ENCODE measurements at regions not wholly inside any gene's neighbourhood (a gene's known extent, or its start where the extent isn't known, plus 50 kb on each side); places are given as distances from the start of the nearest gene placed in this dataset.

DNA sequence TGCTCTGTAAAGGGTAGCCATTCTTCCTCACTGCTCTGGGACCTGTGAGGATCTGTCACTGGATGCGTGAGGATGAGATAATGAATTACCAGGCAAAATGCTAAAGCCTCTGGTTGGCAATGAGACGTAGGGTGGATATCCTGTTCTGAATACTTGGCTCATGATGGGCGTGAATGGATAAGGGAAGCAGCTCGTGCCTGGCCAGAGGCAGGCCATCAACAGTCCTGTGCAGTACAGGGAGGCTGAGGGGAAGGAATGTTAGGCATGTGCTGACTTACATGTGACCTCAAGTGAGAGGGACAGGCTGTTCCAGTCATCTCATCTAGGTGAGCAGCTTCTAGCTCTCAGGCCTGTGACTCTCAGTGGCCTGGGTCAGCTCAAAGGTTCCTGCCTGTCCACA, 172.8 kb downstream of the CARTPT start:
- TF ChIP-seq, protein P1, sequence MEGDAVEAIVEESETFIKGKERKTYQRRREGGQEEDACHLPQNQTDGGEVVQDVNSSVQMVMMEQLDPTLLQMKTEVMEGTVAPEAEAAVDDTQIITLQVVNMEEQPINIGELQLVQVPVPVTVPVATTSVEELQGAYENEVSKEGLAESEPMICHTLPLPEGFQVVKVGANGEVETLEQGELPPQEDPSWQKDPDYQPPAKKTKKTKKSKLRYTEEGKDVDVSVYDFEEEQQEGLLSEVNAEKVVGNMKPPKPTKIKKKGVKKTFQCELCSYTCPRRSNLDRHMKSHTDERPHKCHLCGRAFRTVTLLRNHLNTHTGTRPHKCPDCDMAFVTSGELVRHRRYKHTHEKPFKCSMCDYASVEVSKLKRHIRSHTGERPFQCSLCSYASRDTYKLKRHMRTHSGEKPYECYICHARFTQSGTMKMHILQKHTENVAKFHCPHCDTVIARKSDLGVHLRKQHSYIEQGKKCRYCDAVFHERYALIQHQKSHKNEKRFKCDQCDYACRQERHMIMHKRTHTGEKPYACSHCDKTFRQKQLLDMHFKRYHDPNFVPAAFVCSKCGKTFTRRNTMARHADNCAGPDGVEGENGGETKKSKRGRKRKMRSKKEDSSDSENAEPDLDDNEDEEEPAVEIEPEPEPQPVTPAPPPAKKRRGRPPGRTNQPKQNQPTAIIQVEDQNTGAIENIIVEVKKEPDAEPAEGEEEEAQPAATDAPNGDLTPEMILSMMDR (conservative IDR thresholded peaks at IDR 0.05 in 1 of 2, IDR thresholded peaks at IDR 0.05 in 1 of 2; ENCODE audit: extremely low read depth in 1 of 2, insufficient read depth in 1 of 2, low read depth in 1 of 2, low read length in 2 of 2): no peak
- no peak for TF ChIP-seq EZH2 (IDR thresholded peaks at IDR 0.05; ENCODE audit: borderline replicate concordance, low read length)
